GM12878 (cell line): ENCODE measurements at regions not wholly inside any gene's neighbourhood (a gene's known extent, or its start where the extent isn't known, plus 50 kb on each side); places are given as distances from the start of the nearest gene placed in this dataset.

Source experiments
- ATAC-seq: fragments of 200-7000 bp; cut with Tn5 transposase; 3 replicates; pipeline ENCODE4 v1.9.1; 2020; ENCODE audit warnings: mild to moderate bottlenecking, moderate library complexity
- BruUV-seq: library from RNA; stranded (reverse); fragments of 400-500 nt; replicated peaks from 2 replicates; lab custom pipeline; 2021; lab: Mats Ljungman, UMichigan
- CTCF ChIA-PET: fragments of 300-600 bp; sonication (Branson Sonifier 250); formaldehyde crosslinking; extraction: SDS; loops from one replicate; lab custom pipeline; 2021; ENCODE audit warnings: inconsistent platforms; lab: Yijun Ruan, JAX
- POLR2A ChIA-PET: fragments of 350-600 bp; formaldehyde crosslinking; extraction: SDS; loops from one replicate; lab custom pipeline; 2021; ENCODE audit warnings: inconsistent platforms; lab: Charles Lee
- RAD21 ChIA-PET: fragments of 300-600 bp; sonication (Branson Sonifier 250); formaldehyde crosslinking; loops from one replicate; lab custom pipeline; 2023; ENCODE audit warnings: antibody characterized with exemption; ENCODE audit not compliant: unreplicated experiment; lab: Charles Lee
- SMC1A ChIA-PET: fragments of 300-600 bp; sonication (Branson Sonifier 250); formaldehyde crosslinking; loops from one replicate; lab custom pipeline; 2023; ENCODE audit not compliant: unreplicated experiment, uncharacterized antibody; lab: Charles Lee
- DNase-seq: peaks from one replicate; pipeline ENCODE4 v3.0.0-alpha.2; 2011; ENCODE audit warnings: low read depth, low spot score
- FAIRE-seq: peaks from 3 replicates; lab custom pipeline; 2011; peaks lifted over from hg19 to GRCh38; lab: Jason Lieb, UNC
- H2AFZ ChIP-seq: 2 replicates; pipeline ENCODE4 v1.6.0; 2011; ENCODE audit warnings: low read depth, low read length, control low read depth; ENCODE audit not compliant: control insufficient read depth
- H3K27ac ChIP-seq: 2 replicates; pipeline ENCODE4 v1.5.1; 2011; ENCODE audit warnings: control low read depth; ENCODE audit not compliant: control insufficient read depth, insufficient read depth
- H3K27me3 ChIP-seq, 2 experiments: replicated peaks in 1 of 2; 2 replicates each; pipeline versions ENCODE4 v1.6.0 to v1.6.1; 2011; ENCODE audit warnings: low read length in 1 of 2; ENCODE audit not compliant: control insufficient read depth in 2 of 2, insufficient read depth in 2 of 2
- H3K36me3 ChIP-seq, 2 experiments: 2 replicates each; pipeline ENCODE4 v1.5.1; 2011; ENCODE audit warnings: low read length in 1 of 2; ENCODE audit not compliant: control insufficient read depth in 2 of 2, insufficient read depth in 2 of 2
- H3K4me1 ChIP-seq: 2 replicates; pipeline ENCODE4 v1.6.1; 2011; ENCODE audit warnings: mild to moderate bottlenecking, low read length, moderate library complexity, mixed read lengths; ENCODE audit not compliant: control insufficient read depth, insufficient read depth
- H3K4me2 ChIP-seq: 2 replicates; pipeline ENCODE4 v1.6.0; 2011; ENCODE audit warnings: control low read depth; ENCODE audit not compliant: control insufficient read depth, insufficient read depth
- H3K4me3 ChIP-seq: fragments of 200-600 bp; sonication (generic); 2 replicates; pipeline ENCODE4 v1.5.1; 2016
- H3K79me2 ChIP-seq: 2 replicates; pipeline ENCODE4 v1.6.0; 2011; ENCODE audit warnings: low read length; ENCODE audit not compliant: control insufficient read depth, insufficient read depth
- H3K9ac ChIP-seq: 2 replicates; pipeline ENCODE4 v1.8.0; 2011; ENCODE audit warnings: low read length, control low read depth, mixed read lengths; ENCODE audit not compliant: control insufficient read depth, insufficient read depth
- H3K9me3 ChIP-seq: replicated peaks from 3 replicates; pipeline ENCODE4 v1.5.1; 2011; ENCODE audit warnings: mild to moderate bottlenecking, low read length; ENCODE audit not compliant: control insufficient read depth, insufficient read depth
- H4K20me1 ChIP-seq: 2 replicates; pipeline ENCODE4 v1.6.0; 2011; ENCODE audit not compliant: control insufficient read depth, insufficient read depth
- CREM ChIP-seq: IDR thresholded peaks from 2 replicates; pipeline ENCODE4 v1.6.1; 2014; ENCODE audit warnings: antibody characterized with exemption, low read depth
- ELK1 ChIP-seq: IDR thresholded peaks from 2 replicates; pipeline ENCODE4 v1.6.1; 2012; ENCODE audit warnings: low read depth, low read length, improper control_type of control experiment
- GABPA ChIP-seq: IDR thresholded peaks from 2 replicates; pipeline ENCODE4 v1.6.1; 2014; ENCODE audit warnings: antibody characterized with exemption, low read depth, mild to moderate bottlenecking, inconsistent platforms
- HCFC1 ChIP-seq: fragments of 150-350 bp; IDR thresholded peaks from 2 replicates; pipeline ENCODE4 v1.6.1; 2014; ENCODE audit warnings: low read length
- HDGF ChIP-seq: fragments of 450-650 bp; IDR thresholded peaks from 2 replicates; pipeline ENCODE4 v1.6.1; 2016; ENCODE audit warnings: antibody characterized with exemption
- IKZF1 ChIP-seq: fragments of 450-650 bp; conservative IDR thresholded peaks from 2 replicates; pipeline ENCODE4 v1.6.1; 2017; ENCODE audit warnings: antibody characterized with exemption, mild to moderate bottlenecking
- KLF5 ChIP-seq: fragments of 450-650 bp; IDR thresholded peaks from 2 replicates; pipeline ENCODE4 v1.6.1; 2014; ENCODE audit warnings: mild to moderate bottlenecking; ENCODE audit not compliant: partially characterized antibody
- NR2C1 ChIP-seq: fragments of 450-650 bp; IDR thresholded peaks from 2 replicates; pipeline ENCODE4 v1.6.1; 2017; ENCODE audit warnings: antibody characterized with exemption, mild to moderate bottlenecking, moderate library complexity
- PKNOX1 ChIP-seq: fragments of 450-650 bp; IDR thresholded peaks from 2 replicates; pipeline ENCODE4 v1.6.1; 2016; ENCODE audit warnings: mild to moderate bottlenecking
- RAD21 ChIP-seq: IDR thresholded peaks from 2 replicates; pipeline ENCODE4 v1.6.1; 2011; ENCODE audit warnings: mild to moderate bottlenecking, low read depth, low read length, moderate library complexity; ENCODE audit not compliant: insufficient read depth
- RAD51 ChIP-seq: fragments of 450-650 bp; IDR thresholded peaks from 2 replicates; pipeline ENCODE4 v1.6.1; 2016; ENCODE audit warnings: moderate library complexity, mild to moderate bottlenecking, inconsistent platforms
- SUZ12 ChIP-seq: fragments of 200-600 bp; sonication (generic); IDR thresholded peaks from one replicate; pipeline ENCODE4 v1.6.1; 2018; ENCODE audit warnings: antibody characterized with exemption, mild to moderate bottlenecking; ENCODE audit not compliant: unreplicated experiment
- ZNF217 ChIP-seq: fragments of 450-650 bp; IDR thresholded peaks from 2 replicates; pipeline ENCODE4 v1.6.1; 2017; ENCODE audit warnings: antibody characterized with exemption, mild to moderate bottlenecking
- WGBS: methylation state at CpG from one replicate; pipeline ENCODE4 v1.1.6; 2016; ENCODE audit warnings: low lambda C conversion rate; ENCODE audit not compliant: insufficient replicate concordance, insufficient coverage; ENCODE audit errors: missing lambda C conversion rate; 5-methylcytosine and 5-hydroxymethylcytosine counted together
- in situ Hi-C: fragments of 300-500 bp; cut with MboI; formaldehyde crosslinking; loops from 9 replicates; pipeline ENCODE4 v1.14.3; 2018; ENCODE audit warnings: mixed read lengths
- intact Hi-C: fragments of 100-400 bp; cut with micrococcal nuclease; formaldehyde crosslinking; loops from one replicate; pipeline ENCODE4 v1.14.2; 2022; ENCODE audit not compliant: unreplicated experiment
- TF ChIP-seq, protein P1 (sequence below): fragments of 450-650 bp; IDR thresholded peaks from 2 replicates; pipeline ENCODE4 v1.6.1; 2017; ENCODE audit warnings: mild to moderate bottlenecking, low read depth, inconsistent platforms; ENCODE audit not compliant: poor library complexity, severe bottlenecking

GRCh38 chr1:47688461-47689296 is 250.8 kb downstream of the FOXD2 start:
- Histone ChIP-seq H3K79me2 (no peaks in the 10 kb centered on the region), H3K4me1 (no peaks in the 10 kb centered on the region), H3K4me3 (no peak overlapping the region), H3K27me3 (peaks cover 0 to 1% of the 10 kb centered on the region in 2 experiments; a peak in 3 of 4 replicates), H3K4me2 (no peak overlapping the region), H3K36me3 (no peaks in the 10 kb centered on the region), H3K27ac (no peak overlapping the region), H3K9ac (no peak overlapping the region), H3K9me3 (no peaks in the 10 kb centered on the region), H4K20me1 (no peaks in the 10 kb centered on the region), H2AFZ (no peak overlapping the region)
- no peak for DNase-seq
- in situ Hi-C loops (no loop called here), intact Hi-C loops (no loop called here)
- no TSS peak for BruUV-seq
- TF ChIP-seq RAD51 (no peak), IKZF1 (no peak), HCFC1 (no peak), NR2C1 (no peak), KLF5 (no peak), ZNF217 (no peak), PKNOX1 (no peak), RAD21 (no peak), CREM (no peak), ELK1 (no peak), HDGF (no peak), SUZ12 (no peak), GABPA (no peak)
- TF ChIP-seq, protein P1, sequence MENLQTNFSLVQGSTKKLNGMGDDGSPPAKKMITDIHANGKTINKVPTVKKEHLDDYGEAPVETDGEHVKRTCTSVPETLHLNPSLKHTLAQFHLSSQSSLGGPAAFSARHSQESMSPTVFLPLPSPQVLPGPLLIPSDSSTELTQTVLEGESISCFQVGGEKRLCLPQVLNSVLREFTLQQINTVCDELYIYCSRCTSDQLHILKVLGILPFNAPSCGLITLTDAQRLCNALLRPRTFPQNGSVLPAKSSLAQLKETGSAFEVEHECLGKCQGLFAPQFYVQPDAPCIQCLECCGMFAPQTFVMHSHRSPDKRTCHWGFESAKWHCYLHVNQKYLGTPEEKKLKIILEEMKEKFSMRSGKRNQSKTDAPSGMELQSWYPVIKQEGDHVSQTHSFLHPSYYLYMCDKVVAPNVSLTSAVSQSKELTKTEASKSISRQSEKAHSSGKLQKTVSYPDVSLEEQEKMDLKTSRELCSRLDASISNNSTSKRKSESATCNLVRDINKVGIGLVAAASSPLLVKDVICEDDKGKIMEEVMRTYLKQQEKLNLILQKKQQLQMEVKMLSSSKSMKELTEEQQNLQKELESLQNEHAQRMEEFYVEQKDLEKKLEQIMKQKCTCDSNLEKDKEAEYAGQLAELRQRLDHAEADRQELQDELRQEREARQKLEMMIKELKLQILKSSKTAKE = no peak
- ChIA-PET POLR2A (no interaction called here), RAD21 (no interaction called here), CTCF (no interaction called here), SMC1A (no interaction called here)
- no peak for ATAC-seq
- FAIRE-seq = no peak
- 52% methylated on average over 19 of the region's 19 CpGs for WGBS
